GM21390 (cell line): ENCODE measurements at regions not wholly inside any gene's neighbourhood (a gene's known extent, or its start where the extent isn't known, plus 50 kb on each side); places are given as distances from the start of the nearest gene placed in this dataset.

ENCODE experiments used
- ATAC-seq: cut with Tn5 transposase; IDR thresholded peaks from one replicate; pipeline ENCODE4 v1.9.1; 2021; ENCODE audit not compliant: unreplicated experiment

DNA sequence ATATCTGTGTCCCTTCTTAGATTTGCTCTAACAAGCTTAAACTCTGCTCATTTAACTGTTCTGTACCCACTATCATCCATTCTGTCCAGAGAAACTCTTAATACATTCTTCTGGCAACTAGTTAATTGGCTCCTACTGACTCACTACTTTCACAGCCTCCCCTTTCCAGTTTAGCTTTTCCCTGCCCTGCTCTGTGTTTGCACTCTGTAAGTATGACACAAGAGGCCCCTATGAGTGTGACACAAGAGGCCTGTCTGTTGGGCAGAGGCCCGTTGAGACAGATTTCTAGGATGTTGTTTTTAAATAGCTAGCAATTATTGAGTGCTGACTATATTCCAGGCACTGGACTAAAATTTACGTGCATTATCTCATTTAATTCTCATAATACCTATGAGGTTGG is 246.0 kb upstream of the DAAM1 start:
- no peak for ATAC-seq

DNA sequence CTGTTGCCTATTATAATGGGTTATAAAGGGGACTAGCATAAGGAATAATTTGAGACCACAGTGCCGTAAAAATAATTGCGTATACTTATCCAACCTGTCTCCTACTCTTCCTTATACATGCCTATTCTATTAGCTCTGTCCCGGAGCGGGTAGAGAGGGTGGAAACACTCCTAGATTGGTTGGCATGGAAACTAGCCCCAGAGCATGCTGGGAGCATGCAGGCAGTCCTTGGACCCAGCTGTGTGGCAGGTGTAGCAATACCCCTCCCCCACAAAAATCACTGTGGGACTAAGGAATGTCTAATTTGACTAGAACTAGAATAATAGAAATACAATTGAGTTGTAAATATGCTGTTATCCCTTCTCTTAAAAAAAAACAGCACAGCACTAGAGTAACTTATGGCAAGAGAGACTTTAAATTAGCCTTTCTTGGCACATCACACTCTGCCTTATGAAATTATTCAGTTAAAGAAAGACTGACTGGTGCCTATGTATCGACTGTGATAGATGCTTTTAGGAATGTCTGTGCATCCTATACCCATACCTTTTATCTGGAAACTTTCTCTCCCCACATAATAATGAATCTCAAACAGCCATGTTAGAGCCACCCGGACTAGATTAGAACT is 244.0 kb upstream of the DAAM1 start:
- no peak for ATAC-seq

DNA sequence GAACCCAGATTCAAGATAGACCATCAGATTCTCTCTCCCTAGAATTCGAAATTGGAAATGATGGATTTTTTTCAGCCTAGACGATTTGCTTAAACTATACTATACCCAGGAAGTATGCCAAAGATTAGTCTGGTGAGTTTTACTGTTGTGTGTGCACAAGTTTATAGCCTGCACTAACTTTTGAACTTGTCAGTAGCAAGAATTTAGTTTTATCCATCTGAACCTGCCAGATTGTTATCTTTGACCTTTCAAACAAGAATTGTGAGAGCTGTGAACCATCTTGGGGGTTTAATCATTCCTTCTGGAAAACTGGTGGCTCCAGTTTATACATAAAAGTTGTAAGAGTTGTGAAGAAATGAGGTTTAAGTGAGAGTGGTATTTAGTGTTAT is 243.5 kb upstream of the DAAM1 start:
- no peak for ATAC-seq

DNA sequence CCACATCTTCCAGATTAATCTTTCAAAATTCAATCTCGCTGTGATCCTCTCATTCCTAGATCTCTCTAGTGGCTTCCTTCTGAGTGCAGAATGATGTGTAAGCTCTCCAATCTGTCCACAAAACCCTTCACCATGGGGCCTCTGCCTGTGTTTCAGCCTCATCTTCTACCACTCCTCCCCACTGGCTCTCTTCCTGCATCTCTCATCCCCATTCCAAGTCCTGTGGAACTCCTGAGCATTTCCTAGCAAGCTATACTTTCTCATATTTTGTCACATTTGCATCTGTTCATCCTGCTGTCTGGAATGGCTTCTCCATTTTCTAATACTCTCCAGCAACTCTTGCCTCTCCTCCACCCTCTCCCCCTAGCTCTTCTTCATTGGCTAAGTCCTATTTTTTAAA is 242.0 kb upstream of the DAAM1 start:
- ATAC-seq, result no peak

DNA sequence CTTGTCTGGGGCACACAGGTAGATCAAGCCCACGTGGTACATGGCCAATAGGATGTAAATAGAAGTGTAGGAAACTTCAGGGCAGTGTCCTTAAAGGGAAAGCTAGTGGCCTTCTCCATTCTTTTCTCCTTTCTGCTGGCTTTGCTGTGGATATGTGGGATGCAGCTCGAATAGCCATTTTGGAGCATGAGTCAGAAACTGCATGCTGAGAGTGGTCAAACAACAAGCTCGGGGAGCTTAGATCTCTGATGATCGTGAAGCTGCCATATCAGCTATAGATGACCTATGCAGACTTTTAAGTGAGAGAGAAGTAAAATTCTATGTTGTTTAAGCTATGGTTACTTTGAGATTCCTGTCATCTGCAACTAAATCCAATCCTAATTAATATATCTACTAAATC is 241.3 kb upstream of the DAAM1 start:
- no peak for ATAC-seq

DNA sequence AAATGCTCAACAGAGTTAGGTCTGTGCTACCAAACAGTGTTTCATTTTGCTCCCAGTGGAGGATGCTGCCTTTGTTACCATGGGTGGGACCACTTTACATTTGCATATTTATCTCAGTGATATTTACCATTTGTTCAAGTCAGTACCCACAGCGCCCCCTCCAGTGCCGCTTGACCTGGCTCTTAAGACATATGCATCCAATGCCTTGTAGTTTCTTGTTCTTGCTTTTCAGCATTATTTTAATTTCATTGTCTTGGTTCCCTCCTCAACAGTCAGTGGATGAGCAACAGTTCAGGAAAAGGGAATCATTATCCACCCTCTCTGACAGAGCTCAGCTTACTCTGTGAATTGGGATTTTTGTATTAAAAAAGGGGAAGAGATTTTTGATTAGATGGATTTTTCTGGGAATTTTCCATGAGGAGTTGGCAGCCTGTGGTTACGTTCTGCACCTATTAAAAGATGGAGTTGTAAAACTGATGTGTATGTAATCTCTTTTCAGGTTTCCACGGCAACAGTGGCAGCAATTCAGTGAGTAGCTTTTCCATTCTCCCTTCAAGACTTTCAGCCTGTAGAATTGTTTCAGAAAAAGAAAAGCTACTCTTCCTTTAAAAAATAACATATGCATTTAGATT is 240.5 kb upstream of the DAAM1 start:
- no peak for ATAC-seq

DNA sequence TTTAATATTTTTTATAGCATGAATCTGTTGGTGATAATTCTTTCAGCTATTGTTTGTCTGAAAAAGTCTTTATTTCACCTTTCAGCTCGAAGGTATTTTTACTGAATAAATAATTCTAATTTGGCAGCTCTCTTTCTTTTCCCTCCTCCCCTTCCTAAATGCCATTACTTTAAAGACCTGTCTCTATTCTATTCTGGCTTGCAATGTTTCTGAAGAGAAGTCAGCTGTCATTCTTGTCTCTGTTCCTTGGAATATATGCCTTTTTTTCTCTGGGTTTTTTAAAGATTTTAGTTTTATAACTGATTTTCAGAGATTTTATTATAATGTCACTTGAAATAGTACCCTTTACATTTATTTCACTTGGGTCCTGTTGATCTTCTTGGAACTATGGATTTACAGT is 237.9 kb upstream of the DAAM1 start:
- ATAC-seq, result no peak

DNA sequence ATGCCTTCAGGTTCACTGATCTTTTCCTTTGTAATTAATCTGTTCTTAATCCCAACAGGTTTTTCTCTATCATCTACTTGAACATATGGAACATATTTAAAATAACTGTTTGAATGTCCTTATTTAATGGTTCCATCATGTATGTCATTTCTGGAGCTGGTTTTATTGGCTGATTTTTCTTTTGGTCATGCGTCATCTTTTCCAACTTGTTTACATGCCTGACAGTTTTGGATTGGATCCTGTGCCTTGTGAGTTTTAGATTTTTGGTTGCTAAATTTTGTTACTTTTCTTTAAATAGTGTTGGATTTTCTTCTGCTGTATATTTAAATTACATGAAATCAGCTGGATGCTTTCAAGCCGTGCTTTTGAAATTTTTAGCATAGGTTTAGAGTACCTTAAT is 237.3 kb upstream of the DAAM1 start:
- no peak for ATAC-seq

DNA sequence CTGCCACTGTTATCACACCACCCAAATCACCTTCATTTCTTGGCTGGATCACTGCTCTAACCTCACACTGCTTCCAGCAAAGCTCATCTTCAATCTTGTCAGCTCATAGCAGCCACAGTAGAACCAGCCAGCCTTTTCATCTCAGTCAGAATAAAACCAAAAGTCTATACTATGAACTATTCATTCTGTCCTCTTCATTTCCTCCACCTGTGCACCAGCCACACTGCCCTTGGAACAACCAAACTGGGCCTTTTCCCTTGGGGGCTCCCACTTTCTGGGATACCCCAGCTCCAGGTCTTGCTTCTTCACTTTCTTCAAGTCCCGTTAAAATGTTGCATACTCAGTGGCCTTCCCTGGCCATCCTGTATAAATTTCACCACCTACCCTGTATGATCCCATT is 234.4 kb upstream of the DAAM1 start:
- ATAC-seq, result no peak

DNA sequence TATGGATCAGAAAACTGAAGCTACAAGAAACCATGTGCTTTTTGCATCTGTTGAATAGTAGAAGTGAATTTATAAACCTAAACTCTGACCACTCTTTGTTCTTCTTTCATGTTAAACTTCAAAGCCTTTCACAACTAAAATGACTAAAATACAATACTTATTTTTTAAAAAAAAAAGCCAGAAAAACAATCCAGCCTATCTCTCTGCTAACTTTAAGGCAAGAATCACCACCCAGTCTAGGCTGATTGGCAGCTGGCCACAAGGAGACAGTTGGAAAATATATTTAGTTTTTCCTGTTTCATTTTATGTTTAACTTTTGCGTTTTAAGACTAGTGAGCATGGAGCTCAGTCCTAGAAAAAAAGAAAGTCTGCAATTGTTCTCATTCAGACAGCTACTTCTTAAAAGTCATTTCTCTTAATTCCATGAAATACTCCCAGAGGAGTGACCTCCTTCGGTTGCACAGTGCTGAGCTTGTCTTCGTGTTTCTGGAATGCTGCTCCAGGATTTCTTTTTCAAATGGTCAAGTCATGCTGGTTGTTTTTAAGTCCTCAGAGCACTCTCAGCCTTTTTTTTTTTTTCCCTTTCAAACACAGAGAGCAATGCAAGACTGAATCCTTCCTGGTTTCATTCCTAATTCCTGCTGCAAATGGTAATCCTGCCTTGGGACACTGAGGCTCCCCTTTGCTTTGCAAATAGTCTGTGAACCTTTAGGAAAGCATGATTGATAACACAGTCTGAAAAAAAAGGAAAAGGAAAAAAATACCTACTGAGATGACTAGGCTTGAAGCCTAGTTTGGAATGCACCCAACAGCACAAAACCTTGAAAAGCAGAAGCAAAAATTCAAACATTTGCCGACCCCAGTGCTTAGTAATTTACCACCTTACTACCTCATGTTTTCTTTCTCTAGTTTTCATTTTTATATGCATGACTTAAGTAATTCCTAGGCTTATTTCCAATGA is 233.3 kb upstream of the DAAM1 start:
- peak; percentile 49 for ATAC-seq

DNA sequence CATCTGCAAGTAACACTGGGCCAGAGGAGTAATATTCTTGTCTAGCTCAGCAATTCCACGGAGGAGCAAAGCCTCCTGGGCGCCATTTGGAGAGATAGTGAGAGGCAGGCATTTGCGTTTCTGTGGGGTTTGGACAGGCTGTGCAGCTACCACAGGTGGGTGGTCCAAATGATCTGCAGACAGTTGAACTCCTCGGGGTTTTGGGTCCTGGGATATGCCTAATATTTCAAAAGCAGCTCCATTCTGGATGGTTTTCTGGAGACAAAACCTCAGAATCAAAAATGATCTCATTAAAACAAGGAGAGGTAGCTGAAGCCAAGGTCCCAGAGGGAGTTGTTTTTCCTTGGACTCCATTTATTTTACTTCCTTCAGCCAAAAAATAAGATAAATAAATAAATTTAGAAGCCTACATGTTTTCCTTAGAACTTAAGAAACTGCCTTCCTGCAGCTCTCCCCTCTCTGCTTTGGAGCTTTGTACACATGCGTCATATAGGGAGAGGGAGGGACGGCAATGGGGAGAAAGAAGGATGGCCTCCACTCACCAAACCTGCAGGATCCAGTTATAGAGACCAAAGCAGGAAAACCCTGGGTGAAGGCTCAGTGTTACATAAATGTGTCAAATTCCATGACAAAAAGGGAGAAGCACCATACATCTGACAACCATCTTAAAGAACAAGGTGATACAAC is 227.3 kb upstream of the DAAM1 start:
- no peak for ATAC-seq

DNA sequence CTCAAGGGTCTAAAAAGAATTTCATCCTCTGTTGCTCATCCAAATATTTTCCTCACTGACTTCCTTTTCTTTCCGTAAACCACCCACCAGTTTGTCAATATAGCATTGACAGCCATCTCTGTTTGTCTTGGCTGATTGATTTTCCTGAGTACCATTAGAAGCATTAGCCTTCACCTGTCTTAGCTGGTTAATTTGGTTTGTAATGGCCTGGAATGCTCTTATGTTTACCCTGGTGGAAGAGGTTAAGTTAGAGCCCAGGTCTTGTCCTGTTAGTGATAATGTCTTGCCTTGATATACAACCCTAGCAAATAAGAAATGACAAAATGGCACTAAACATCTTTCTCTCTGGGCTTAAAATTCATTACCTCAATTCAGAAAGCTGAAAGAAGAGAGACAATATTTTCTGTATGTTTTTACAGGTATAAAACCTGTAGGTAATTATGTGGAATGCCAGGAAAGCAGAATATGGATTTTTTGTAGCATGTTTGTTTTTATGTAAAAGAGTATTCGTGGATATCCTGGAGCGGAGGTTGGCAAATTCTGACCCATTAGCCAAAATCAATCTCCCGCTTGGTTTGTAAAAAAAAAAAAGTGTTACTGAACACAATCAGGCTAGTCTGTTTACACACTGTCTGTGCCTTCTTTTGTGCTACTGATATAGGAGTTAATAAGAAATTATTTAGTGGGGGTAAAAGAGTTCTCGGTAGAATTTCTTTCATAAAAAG is 224.4 kb upstream of the DAAM1 start:
- ATAC-seq, result no peak

DNA sequence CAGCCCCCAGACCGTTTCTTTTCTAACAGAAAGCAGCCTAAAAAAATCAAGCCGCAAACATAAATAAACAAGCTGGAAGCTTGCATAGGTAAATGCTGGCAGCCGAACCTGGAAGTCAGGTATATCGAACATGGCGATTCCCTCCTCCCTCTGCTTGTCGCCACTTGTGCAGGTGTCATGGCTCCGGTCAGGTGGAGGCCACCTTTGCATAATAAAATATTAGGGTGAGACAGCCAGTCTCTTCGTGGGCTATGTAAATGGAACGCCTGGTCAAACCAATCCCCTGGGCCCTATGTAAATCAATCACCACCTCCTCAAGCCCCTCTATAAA is 223.9 kb upstream of the DAAM1 start:
- ATAC-seq, result no peak

DNA sequence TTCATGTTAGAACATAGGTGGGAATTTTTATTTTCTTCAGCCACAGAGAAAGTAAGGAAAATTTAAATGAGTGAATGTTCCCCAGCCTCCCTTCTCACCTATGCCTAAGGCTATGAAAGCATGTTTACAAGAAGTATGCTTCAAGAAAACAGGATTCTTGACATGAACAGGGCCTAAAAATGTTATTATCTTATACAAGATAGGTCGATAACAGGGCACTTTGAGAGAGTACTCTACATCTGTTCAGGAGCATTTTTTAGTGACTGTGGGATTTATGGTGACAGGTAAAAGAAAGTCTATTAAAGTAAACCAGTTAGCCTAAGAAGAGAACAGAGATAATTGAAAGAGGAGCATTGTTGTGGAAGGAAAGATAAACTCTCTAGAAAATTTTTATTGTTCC is 222.9 kb upstream of the DAAM1 start:
- ATAC-seq, result no peak

DNA sequence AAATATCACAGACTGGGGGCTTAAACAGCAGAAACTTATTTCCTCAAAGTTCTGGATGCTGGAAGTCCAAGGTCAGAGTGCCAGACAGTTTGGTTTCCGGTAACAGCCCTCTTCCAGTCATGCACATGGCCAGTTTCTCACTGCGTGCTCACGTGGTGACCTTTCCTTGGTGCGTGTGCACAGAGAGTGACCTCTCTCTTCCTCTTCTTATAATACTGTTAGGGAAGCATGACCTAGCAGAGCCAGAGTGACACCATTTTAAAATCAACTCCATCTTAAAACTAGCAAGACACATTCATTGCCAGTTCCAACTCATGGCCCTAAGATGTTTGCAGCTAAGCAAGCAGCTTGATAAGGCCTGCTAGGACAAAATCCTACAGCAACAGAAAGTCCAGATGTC is 221.5 kb upstream of the DAAM1 start:
- no peak for ATAC-seq

DNA sequence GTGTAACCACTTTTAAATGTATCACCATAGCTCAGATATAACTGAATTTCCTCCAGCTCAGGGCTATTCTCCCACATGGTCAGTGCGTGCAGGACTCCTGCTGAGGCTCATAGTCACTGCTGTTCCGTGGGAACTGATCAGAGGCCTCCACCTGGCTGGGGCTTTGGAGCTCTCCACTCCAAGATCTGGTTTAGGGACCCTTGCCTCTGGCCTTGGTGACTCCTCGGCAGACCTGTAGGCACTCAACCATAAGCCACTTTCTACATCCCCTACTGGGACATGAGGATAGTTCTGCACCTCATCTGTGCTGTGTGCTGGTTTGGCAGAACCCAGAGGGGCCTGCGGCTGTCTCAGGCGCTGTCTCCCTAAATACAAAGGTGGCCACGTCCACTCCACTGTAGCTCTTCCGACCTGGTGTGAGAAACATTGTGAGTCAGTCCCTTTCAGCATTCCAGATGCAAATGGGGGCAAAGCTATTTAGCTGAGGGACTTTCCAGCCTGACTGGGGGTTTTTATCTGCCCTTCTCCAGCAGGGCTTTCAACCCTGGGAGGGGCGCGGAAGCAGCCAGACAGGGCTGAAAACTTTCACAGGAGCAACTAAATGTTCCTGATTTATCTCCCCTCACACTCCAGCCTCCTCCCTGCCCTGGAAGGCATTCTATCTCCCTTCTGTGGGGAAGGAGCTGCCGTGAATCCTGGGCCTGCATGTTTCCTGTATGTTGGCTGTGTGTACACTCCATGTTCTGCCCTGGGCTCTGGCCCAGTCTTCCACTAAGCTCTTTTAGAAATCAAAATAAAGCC is 218.3 kb upstream of the DAAM1 start:
- no peak for ATAC-seq

DNA sequence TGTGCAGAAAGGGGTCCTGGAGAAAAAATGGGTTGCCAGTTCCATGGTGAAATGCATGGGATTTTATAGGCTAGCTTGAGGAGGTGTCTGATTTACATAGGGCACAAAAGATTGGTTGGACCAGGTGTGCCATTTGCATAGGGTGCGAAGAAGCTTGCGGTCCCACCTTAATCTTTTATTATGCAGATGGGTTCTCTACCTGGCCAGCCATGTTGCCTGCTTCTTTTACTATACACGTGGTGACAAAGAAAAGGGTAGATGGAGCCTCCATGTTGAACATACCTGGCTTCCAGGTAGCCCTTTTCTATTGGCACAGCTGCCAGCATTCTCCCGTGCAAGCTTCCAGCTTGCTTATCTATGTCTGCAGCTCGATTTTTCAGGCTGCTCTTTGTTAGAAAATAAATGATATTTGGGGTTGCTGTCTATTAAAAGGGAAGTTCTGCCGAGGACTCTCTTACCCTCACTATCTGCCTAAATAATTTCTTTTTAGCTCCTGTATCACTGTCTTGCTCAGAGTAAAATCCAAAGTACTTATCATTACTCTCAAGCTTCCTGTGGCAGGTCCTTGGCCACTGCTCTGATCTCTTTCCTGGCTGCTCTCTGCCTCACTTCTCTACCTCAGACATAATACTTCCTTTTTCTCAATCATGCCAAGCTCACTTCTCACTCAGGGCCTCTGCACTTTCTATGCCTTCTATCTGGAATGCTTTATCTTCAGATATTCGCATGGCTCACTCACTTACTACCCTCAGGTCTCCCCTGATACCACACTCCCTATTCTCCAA is 216.0 kb upstream of the DAAM1 start:
- ATAC-seq, result no peak

DNA sequence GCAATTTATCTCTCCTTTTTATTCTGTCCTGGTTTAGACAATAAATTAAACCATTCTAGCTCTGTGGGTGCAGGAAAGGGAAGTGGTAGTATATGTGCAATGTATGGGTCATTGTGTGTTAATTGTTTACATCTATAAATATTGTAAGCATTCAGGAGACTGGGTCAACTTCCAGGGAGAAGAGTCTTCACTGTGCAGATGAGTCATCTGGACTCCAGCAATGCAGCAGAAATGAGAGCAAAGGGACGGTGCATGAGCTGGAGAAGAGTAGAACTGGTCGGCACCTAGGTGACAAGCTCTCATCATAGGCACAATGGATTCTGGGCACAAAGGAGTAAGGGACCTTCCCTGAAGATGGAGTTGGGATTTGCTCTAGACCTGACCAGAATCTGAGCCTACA is 211.1 kb upstream of the DAAM1 start:
- ATAC-seq, result no peak

DNA sequence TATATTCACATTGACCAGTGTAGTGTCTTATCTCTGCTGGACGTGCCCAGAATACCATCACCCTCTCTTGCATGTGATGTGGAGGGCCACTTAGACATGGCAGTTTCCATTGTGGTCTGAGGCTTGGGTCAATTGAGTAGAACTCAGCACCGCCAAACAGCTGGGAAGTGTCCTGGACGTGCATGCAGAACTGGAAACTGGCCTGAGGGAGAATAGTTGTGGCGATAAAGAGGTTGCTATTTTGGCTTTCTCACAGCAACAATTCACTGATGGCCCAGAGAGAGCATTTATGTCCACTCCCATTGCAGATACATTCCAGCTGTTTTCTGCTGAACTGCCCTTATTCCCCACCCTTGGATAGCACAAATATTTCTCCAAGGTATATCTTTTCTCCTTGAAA is 210.1 kb upstream of the DAAM1 start:
- no peak for ATAC-seq
